Astrocyte of the spinal cord (primary cell): ENCODE measurements at regions not wholly inside any gene's neighbourhood (a gene's known extent, or its start where the extent isn't known, plus 50 kb on each side); places are given as distances from the start of the nearest gene placed in this dataset.

Experiments
- DNase-seq: peaks from one replicate; pipeline ENCODE4 v3.0.0; 2011; ENCODE audit warnings: low read depth, low spot score
- H3K4me3 ChIP-seq: 2 replicates; pipeline ENCODE4 v1.5.1; 2011; ENCODE audit warnings: low read depth, mild to moderate bottlenecking, low read length, moderate library complexity
- CTCF ChIP-seq: IDR thresholded peaks from 2 replicates; pipeline ENCODE4 v1.5.1; 2012; ENCODE audit warnings: low read depth, mild to moderate bottlenecking, low read length, inconsistent platforms
- in situ Hi-C: cut with HindIII; loops from 2 replicates; pipeline ENCODE4 v1.10.0; 2017; ENCODE audit warnings: low sequenced_read_pairs

DNA sequence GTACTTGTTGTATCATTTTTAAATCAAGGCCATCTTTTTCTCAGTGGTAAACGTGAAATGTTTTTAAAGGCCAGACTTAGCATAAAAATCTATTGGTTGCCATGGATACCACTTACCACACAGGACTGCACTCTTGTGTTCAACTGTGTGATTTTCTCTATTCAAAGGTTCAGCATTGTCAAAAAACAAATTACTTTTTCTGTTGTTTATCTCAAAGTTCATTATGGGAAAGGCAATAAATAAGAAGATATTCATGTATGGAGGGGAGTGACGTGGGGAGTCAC is 231.0 kb upstream of the GATB start:
- peak; percentile 19 for DNase-seq
- H3K4me3 ChIP-seq: no peak overlapping the region
- in situ Hi-C loops: no loop called here
- TF ChIP-seq CTCF: no peak

DNA sequence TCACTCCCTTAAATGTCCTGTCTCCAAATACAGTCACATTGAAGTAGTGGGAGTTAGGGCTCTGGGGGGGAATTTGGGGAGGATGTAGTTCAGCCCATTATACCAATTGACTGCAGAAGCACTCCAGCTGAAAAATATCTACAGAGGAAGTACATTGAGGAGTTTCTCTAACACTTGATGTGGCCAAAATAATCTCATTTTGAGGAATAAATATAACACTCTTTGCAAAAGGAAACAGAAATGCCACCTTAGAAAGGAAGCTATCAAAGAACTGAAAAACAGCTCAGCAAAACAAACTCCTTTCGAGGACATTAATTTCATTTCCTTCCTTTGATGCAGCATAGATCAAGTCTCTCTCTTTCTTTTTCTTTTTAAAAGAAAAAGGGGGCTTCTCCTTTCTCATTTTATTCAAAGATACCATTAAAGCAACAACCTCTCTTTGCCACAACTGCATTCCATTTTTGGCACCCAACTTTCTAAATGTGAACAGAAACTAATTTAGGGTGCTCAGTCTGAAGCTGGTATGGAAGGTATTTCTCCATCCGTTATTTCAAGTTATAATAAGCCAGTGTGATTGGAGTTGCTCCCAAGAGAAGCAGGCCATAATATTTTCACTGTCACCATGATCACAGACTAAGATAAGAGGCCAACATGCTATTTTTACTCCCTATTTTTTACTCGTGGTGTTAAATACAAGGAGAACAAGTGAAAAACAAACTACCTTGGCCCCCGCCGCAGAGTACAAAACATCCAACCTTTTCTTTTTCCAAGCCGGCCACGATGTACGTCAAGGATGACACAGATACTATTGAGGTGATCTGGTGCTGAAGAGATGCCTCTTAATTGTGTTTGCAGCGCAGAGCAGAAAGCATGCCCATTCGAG is 230.4 kb upstream of the GATB start:
- no peak overlapping the region for H3K4me3 ChIP-seq
- no peak for TF ChIP-seq CTCF
- in situ Hi-C loops: no loop called here

GRCh38 chr4:151990201-151990600 is 229.4 kb upstream of the GATB start:
- in situ Hi-C loops: no loop called here
- DNase-seq: peak; percentile 84
- no peak overlapping the region for H3K4me3 ChIP-seq
- no peak for TF ChIP-seq CTCF

More for the DNA sequence above, 230.4 kb upstream of the GATB start:
- no peak for DNase-seq

DNA sequence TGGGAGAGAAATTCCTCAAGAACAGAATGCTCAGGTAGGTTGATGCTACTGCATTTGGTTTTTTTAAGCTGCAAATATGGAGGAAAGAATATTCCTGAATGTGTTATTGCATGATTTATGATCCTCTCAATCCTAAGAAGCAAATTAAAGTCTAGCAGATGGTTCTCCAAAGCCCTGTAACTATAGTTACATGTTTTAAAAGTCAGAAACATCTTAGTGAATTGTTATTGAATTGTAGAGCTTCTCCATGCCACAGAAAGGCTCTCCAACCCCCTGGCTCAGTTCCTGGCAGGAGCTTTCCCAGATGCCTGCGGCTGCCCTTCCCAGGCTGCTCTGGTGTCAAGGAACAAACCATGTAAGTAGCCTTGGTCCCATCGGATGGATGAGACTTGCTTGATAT is 227.8 kb upstream of the GATB start:
- DNase-seq: no peak
- H3K4me3 ChIP-seq: no peak overlapping the region
- in situ Hi-C loops: no loop called here
- TF ChIP-seq CTCF: no peak

GRCh38 chr4:151987606-151988005 is 226.8 kb upstream of the GATB start:
- TF ChIP-seq CTCF: no peak
- DNase-seq: no peak
- in situ Hi-C loops: no loop called here
- no peak overlapping the region for H3K4me3 ChIP-seq

DNA sequence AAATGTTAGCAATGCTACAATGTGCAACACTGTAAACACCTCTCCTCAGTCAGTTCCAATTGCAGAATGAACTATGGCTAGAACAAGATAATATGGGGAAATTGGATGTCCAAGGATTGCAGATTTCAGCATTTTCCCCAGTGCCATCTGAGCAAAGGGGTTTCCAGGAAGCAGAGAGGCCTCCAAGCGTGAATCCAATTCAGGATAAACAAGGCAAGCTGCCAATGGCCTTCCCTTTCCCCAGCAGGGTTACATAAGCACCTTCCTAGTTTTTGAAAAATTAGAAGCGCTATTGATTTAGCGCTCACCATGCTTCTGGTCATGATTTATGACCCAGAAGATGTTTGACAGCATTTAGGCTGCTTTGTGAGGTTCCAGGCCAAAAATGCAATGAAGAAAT is 223.0 kb upstream of the GATB start:
- in situ Hi-C loops: no loop called here
- H3K4me3 ChIP-seq: no peak overlapping the region
- peak; percentile 15 for DNase-seq
- no peak for TF ChIP-seq CTCF
